Sigmoid colon (tissue), 6 donors: ENCODE measurements at regions not wholly inside any gene's neighbourhood (a gene's known extent, or its start where the extent isn't known, plus 50 kb on each side); places are given as distances from the start of the nearest gene placed in this dataset.
"Not testable (repeated sequence)": the region's sequence is repeated elsewhere in the genome, so short reads cannot be mapped to it uniquely, and the experiment has no call there.

ENCODE experiments used
- DNase-seq: peaks from one replicate; pipeline ENCODE4 v3.0.0-alpha.2; 2019
- H3K27ac ChIP-seq, 4 donors: fragments of 200-600 bp; sonication (generic); one replicate each; pipeline ENCODE4 v1.5.1; 2016 to 2019; ENCODE audit warnings: mild to moderate bottlenecking in 1 of 4
- H3K27me3 ChIP-seq, 3 donors: fragments of 200-600 bp; sonication (generic); one replicate each; pipeline ENCODE4 v1.5.1; 2019; ENCODE audit warnings: mild to moderate bottlenecking in 1 of 3
- H3K36me3 ChIP-seq, 4 donors: fragments of 200-600 bp; sonication (generic); one replicate each; pipeline ENCODE4 v1.5.1; 2016 to 2019
- H3K4me1 ChIP-seq, 4 donors: fragments of 200-600 bp; sonication (generic); one replicate each; pipeline ENCODE4 v1.5.1; 2017 to 2019
- H3K4me3 ChIP-seq, 4 donors: fragments of 200-600 bp; sonication (generic); one replicate each; pipeline ENCODE4 v1.5.1; 2017 to 2019; ENCODE audit warnings: mild to moderate bottlenecking in 2 of 4, moderate library complexity in 1 of 4
- H3K9me3 ChIP-seq, 4 donors: fragments of 200-600 bp in 3 of 4; sonication (generic) in 3 of 4; one replicate each; pipeline versions ENCODE4 v1.5.1 to v1.6.1; 2013 to 2019
- EP300 ChIP-seq, 4 donors: sonication (generic); formaldehyde crosslinking; IDR thresholded peaks; one replicate each; pipeline ENCODE4 v1.6.1; 2017; ENCODE audit warnings: antibody characterized with exemption in 4 of 4
- POLR2A ChIP-seq, 2 donors: fragments of 450-650 bp; IDR thresholded peaks; one replicate each; pipeline ENCODE4 v1.6.1; 2016; ENCODE audit warnings: antibody characterized with exemption in 2 of 2, mild to moderate bottlenecking in 2 of 2, moderate library complexity in 2 of 2
- POLR2AphosphoS5 ChIP-seq, 4 donors: sonication (generic); formaldehyde crosslinking; IDR thresholded peaks; one replicate each; pipeline ENCODE4 v1.6.1; 2017; ENCODE audit warnings: antibody characterized with exemption in 4 of 4
- whole genome bisulfite sequencing, 2 donors: extraction: QIAGEN DNeasy Blood & Tissue Kit; methylation state at CpG; one replicate each; pipeline ENCODE4 v1.1.7; 2013; 5-methylcytosine and 5-hydroxymethylcytosine counted together
- intact Hi-C: fragments of 100-400 bp; cut with DNase I; formaldehyde crosslinking; loops from one replicate; pipeline ENCODE4 v1.15.1; 2023
- TF ChIP-seq, protein P1 (sequence below), 4 experiments: fragments of 450-650 bp in 3 of 4; fragments of 200-600 bp in 1 of 4; IDR thresholded peaks; one replicate each; pipeline ENCODE4 v1.5.1; 2016 to 2019; ENCODE audit warnings: antibody characterized with exemption in 4 of 4, mild to moderate bottlenecking in 3 of 4, moderate library complexity in 2 of 4
- donor health status: healthy with polysubstance abuse.
- donor health status: healthy.

- intact Hi-C loops, result no loop called here
- no peak overlapping the region for H3K27ac ChIP-seq
Measured at GRCh38 chr6:106785298-106785697, 155.9 kb downstream of the QRSL1 start.

DNA sequence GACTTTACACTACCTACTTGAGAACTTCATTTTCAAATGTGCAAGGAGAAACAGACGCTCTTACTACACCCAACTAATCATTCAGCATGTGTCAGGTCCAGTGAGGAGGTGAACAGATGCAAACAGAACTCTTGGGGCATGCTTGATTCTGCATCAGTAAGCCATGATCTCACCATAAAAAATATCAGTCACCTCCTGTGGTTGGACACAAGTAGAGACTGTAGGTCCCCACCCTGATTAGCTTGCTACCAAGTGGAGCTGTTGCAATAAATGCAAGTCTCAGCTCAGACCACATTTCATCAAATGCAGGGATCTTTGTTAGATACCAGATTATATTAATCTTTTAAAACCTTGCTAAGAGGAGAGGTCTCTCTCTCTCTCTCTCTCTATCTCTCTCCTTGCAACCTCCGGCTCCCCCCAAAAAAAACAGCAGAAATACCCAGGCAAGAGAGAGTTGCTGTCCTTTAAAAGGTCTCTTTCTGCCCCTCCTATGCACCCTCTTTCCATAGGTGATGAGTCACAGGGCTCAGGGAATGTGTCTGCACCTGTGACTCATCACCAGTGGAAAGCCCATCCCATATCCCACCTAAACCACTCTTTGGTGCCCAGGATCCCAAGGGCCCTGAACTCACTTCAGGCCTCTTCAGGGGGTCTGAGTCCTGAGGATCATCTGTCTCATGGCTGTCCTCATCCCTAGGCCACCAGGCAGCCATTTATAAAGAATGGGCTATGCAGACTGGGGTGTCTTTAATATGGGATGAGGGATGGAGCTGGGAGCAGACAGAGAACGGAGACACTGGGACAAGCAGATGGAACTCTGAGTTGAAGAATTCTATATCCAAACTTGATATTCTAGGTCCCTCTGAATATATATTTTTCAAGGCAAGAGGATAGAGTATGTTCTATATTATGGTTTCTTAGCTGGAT is 154.5 kb downstream of the QRSL1 start:
- H3K27ac ChIP-seq, result no peak overlapping the region
- WGBS, 2 donors, result 81 to 94% methylated on average over 3 of the region's 3 CpGs
- no peak overlapping the region for H3K4me3 ChIP-seq
- TF ChIP-seq EP300 (IDR thresholded peaks at IDR 0.05) (no peak), POLR2AphosphoS5 (IDR thresholded peaks at IDR 0.05) (no peak), POLR2A (IDR thresholded peaks at IDR 0.05) (no peak)
- TF ChIP-seq, protein P1, sequence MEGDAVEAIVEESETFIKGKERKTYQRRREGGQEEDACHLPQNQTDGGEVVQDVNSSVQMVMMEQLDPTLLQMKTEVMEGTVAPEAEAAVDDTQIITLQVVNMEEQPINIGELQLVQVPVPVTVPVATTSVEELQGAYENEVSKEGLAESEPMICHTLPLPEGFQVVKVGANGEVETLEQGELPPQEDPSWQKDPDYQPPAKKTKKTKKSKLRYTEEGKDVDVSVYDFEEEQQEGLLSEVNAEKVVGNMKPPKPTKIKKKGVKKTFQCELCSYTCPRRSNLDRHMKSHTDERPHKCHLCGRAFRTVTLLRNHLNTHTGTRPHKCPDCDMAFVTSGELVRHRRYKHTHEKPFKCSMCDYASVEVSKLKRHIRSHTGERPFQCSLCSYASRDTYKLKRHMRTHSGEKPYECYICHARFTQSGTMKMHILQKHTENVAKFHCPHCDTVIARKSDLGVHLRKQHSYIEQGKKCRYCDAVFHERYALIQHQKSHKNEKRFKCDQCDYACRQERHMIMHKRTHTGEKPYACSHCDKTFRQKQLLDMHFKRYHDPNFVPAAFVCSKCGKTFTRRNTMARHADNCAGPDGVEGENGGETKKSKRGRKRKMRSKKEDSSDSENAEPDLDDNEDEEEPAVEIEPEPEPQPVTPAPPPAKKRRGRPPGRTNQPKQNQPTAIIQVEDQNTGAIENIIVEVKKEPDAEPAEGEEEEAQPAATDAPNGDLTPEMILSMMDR (IDR thresholded peaks at IDR 0.05), result no peak
- DNase-seq, result no peak
- H3K27me3 ChIP-seq, result no peaks in the 10 kb centered on the region
- H3K4me1 ChIP-seq, result no peaks in the 10 kb centered on the region
- H3K9me3 ChIP-seq, result no peaks in the 10 kb centered on the region
- no peaks in the 10 kb centered on the region for H3K36me3 ChIP-seq
- intact Hi-C loops, result no loop called here

More at GRCh38 chr6:106785298-106785697, 155.9 kb downstream of the QRSL1 start:
- no peaks in the 10 kb centered on the region for H3K9me3 ChIP-seq
- no peaks in the 10 kb centered on the region for H3K27me3 ChIP-seq
- no peaks in the 10 kb centered on the region for H3K36me3 ChIP-seq
- 73 to 86% methylated on average over 4 of the region's 4 CpGs for WGBS, 2 donors
- no peak overlapping the region for H3K4me3 ChIP-seq
- DNase-seq, result no peak
- TF ChIP-seq EP300 (IDR thresholded peaks at IDR 0.05) (no peak), POLR2A (IDR thresholded peaks at IDR 0.05) (no peak), POLR2AphosphoS5 (IDR thresholded peaks at IDR 0.05) (no peak)
- TF ChIP-seq, protein P1 (IDR thresholded peaks at IDR 0.05), result no peak
- no peaks in the 10 kb centered on the region for H3K4me1 ChIP-seq

GRCh38 chr6:106782536-106783285 is 153.3 kb downstream of the QRSL1 start:
- no peak overlapping the region for H3K4me3 ChIP-seq
- 79 to 88% methylated on average over 13 of the region's 13 CpGs for WGBS, 2 donors
- no peaks in the 10 kb centered on the region for H3K4me1 ChIP-seq
- intact Hi-C loops, result no loop called here
- no peak for TF ChIP-seq POLR2A (IDR thresholded peaks at IDR 0.05)
- no peak for TF ChIP-seq POLR2AphosphoS5 (IDR thresholded peaks at IDR 0.05)
- no peak for TF ChIP-seq EP300 (IDR thresholded peaks at IDR 0.05)
- TF ChIP-seq, protein P1 (IDR thresholded peaks at IDR 0.05), result no peak
- H3K27ac ChIP-seq, result no peak overlapping the region
- H3K36me3 ChIP-seq, result no peaks in the 10 kb centered on the region
- no peak for DNase-seq
- no peaks in the 10 kb centered on the region for H3K27me3 ChIP-seq
- H3K9me3 ChIP-seq, result no peaks in the 10 kb centered on the region

DNA sequence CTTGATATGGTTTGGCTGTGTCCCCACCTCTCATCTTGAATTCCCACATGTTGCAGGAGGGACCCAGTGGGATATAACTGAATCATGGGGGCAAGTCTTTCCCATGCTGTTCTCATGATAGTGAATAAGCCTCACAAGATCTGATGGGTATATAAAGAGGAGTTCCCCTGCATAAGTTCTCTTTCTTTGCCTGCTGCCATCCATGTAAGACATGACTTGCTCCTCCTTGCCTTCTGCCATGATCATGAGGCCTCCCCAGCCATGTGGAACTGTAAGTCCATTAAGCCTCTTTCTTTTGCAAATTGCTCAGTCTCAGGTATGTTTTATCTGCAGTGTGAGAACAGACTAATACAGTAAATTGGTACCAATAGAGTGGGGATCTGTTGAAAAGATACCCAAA is 150.2 kb downstream of the QRSL1 start:
- H3K27me3 ChIP-seq, H3K4me1 ChIP-seq, DNase-seq, H3K36me3 ChIP-seq, intact Hi-C loops, H3K4me3 ChIP-seq, H3K9me3 ChIP-seq, H3K27ac ChIP-seq: not testable (repeated sequence)

DNA sequence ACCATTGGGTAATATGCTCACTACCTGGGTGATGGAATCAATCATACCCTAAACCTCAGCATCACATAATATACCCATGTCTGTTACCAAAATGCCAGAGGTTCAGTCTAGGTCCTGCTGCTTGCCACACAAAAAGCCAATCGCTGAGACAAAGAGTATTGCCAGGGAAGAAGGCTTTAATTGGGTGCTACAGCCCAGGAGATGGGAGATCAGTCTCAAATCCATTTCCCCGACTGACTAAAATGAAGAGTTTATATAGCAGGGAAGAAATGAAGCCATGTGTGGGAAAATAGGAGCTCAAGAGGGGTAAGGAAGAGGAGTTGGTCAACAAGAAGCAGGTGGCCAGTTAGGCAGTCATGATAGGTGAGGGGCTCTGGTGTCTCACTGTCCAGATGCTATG is 149.6 kb downstream of the QRSL1 start:
- Histone ChIP-seq H3K36me3 (no peaks in the 10 kb centered on the region), H3K27me3 (no peaks in the 10 kb centered on the region), H3K9me3 (no peaks in the 10 kb centered on the region), H3K27ac (no peak overlapping the region), H3K4me1 (no peaks in the 10 kb centered on the region), H3K4me3 (no peak overlapping the region)
- TF ChIP-seq POLR2A (IDR thresholded peaks at IDR 0.05) (no peak), EP300 (IDR thresholded peaks at IDR 0.05) (no peak), POLR2AphosphoS5 (IDR thresholded peaks at IDR 0.05) (no peak)
- TF ChIP-seq, protein P1 (IDR thresholded peaks at IDR 0.05), result no peak
- intact Hi-C loops, result no loop called here
- DNase-seq, result no peak
- 95 to 97% methylated on average over 2 of the region's 2 CpGs for WGBS, 2 donors
